Osteocyte (in vitro differentiated cells): ENCODE measurements at regions not wholly inside any gene's neighbourhood (a gene's known extent, or its start where the extent isn't known, plus 50 kb on each side); places are given as distances from the start of the nearest gene placed in this dataset.

Experiments used
- DNase-seq: peaks from one replicate; pipeline ENCODE4 v3.0.0; 2021; ENCODE audit warnings: mixed read lengths; ENCODE audit not compliant: unreplicated experiment; ENCODE audit errors: extremely low spot score
- H3K27ac Mint-ChIP-seq: one replicate; pipeline ENCODE4 v1.8.0; 2021; ENCODE audit warnings: mild to moderate bottlenecking, mixed read lengths; ENCODE audit not compliant: unreplicated experiment
- H3K27me3 Mint-ChIP-seq: one replicate; pipeline ENCODE4 v1.8.0; 2021; ENCODE audit warnings: mixed read lengths; ENCODE audit not compliant: unreplicated experiment
- H3K36me3 Mint-ChIP-seq: one replicate; pipeline ENCODE4 v1.8.0; 2021; ENCODE audit warnings: mixed read lengths; ENCODE audit not compliant: unreplicated experiment
- H3K4me1 Mint-ChIP-seq: one replicate; pipeline ENCODE4 v1.8.0; 2021; ENCODE audit warnings: mixed read lengths; ENCODE audit not compliant: unreplicated experiment
- H3K4me3 Mint-ChIP-seq: one replicate; pipeline ENCODE4 v1.8.0; 2021; ENCODE audit warnings: mild to moderate bottlenecking, moderate library complexity, mixed read lengths; ENCODE audit not compliant: unreplicated experiment
- H3K9me3 Mint-ChIP-seq: one replicate; pipeline ENCODE4 v1.8.0; 2021; ENCODE audit warnings: mixed read lengths; ENCODE audit not compliant: unreplicated experiment
- CTCF ChIP-seq: fragments of 200-600 bp; sonication (generic); IDR thresholded peaks from 2 replicates; pipeline ENCODE4 v1.5.0; 2021; ENCODE audit warnings: antibody characterized with exemption, mild to moderate bottlenecking, moderate library complexity

- H3K4me3 Mint-ChIP-seq: no peak overlapping the region
- H3K36me3 Mint-ChIP-seq: no peaks in the 10 kb centered on the region
- DNase-seq: no peak
- H3K9me3 Mint-ChIP-seq: no peaks in the 10 kb centered on the region
- H3K27me3 Mint-ChIP-seq: no peaks in the 10 kb centered on the region
- H3K27ac Mint-ChIP-seq: no peak overlapping the region
- no peak for TF ChIP-seq CTCF
- H3K4me1 Mint-ChIP-seq: no peaks in the 10 kb centered on the region
Observed at GRCh38 chr1:29452463-29453230, 216.3 kb downstream of the PTPRU start.

- DNase-seq: no peak
- Mint-ChIP-seq H3K27ac (no peak overlapping the region), H3K36me3 (no peaks in the 10 kb centered on the region), H3K9me3 (no peaks in the 10 kb centered on the region), H3K27me3 (no peaks in the 10 kb centered on the region), H3K4me1 (no peaks in the 10 kb centered on the region), H3K4me3 (no peak overlapping the region)
- TF ChIP-seq CTCF: no peak
Observed at GRCh38 chr1:29451368-29451892, 215.1 kb downstream of the PTPRU start.

GRCh38 chr1:29450591-29450990, 214.3 kb downstream of the PTPRU start:
- Mint-ChIP-seq H3K9me3 (no peaks in the 10 kb centered on the region), H3K27ac (no peak overlapping the region), H3K4me1 (no peaks in the 10 kb centered on the region), H3K27me3 (no peaks in the 10 kb centered on the region), H3K36me3 (no peaks in the 10 kb centered on the region), H3K4me3 (no peak overlapping the region)
- TF ChIP-seq CTCF: no peak
- no peak for DNase-seq

GRCh38 chr1:29448456-29449235, 212.3 kb downstream of the PTPRU start:
- no peaks in the 10 kb centered on the region for H3K36me3 Mint-ChIP-seq
- H3K27me3 Mint-ChIP-seq: no peaks in the 10 kb centered on the region
- no peak for DNase-seq
- TF ChIP-seq CTCF: no peak
- H3K4me3 Mint-ChIP-seq: no peak overlapping the region
- no peaks in the 10 kb centered on the region for H3K4me1 Mint-ChIP-seq
- no peaks in the 10 kb centered on the region for H3K9me3 Mint-ChIP-seq
- H3K27ac Mint-ChIP-seq: no peak overlapping the region

- DNase-seq: no peak
- Mint-ChIP-seq H3K4me3 (no peak overlapping the region), H3K36me3 (no peaks in the 10 kb centered on the region), H3K27ac (no peak overlapping the region), H3K4me1 (no peaks in the 10 kb centered on the region), H3K27me3 (no peaks in the 10 kb centered on the region), H3K9me3 (no peaks in the 10 kb centered on the region)
- TF ChIP-seq CTCF: no peak
Observed at GRCh38 chr1:29447368-29447767, 211.0 kb downstream of the PTPRU start.
